NCI-H2171 treated with DMSO at 0.1 percent for 48 hours (cell line): ENCODE measurements at regions not wholly inside any gene's neighbourhood (a gene's known extent, or its start where the extent isn't known, plus 50 kb on each side); places are given as distances from the start of the nearest gene placed in this dataset.

Experiments used
- DNase-seq: peaks from one replicate; lab custom pipeline; 2025; lab: John Stamatoyannopoulos, UW

GRCh38 chr12:97093187-97093683, 186.2 kb downstream of the NEDD1 start:
- DNase-seq: no peak

- DNase-seq: no peak
Measured at GRCh38 chr12:97097734-97098133, 190.7 kb downstream of the NEDD1 start.

GRCh38 chr12:97109441-97109840, 202.4 kb downstream of the NEDD1 start:
- DNase-seq: no peak

GRCh38 chr12:97112136-97112535, 205.1 kb downstream of the NEDD1 start:
- DNase-seq: no peak

GRCh38 chr12:97118796-97119375, 211.8 kb downstream of the NEDD1 start:
- DNase-seq: no peak

GRCh38 chr12:97127061-97127460, 220.0 kb downstream of the NEDD1 start:
- DNase-seq: no peak

GRCh38 chr12:97131220-97131981, 224.3 kb downstream of the NEDD1 start:
- DNase-seq: no peak

GRCh38 chr12:97132270-97132669, 225.2 kb downstream of the NEDD1 start:
- no peak for DNase-seq

- DNase-seq: no peak
Measured at GRCh38 chr12:97134495-97134894, 227.4 kb downstream of the NEDD1 start.

- DNase-seq: no peak
Measured at GRCh38 chr12:97140355-97140754, 233.3 kb downstream of the NEDD1 start.

GRCh38 chr12:97142737-97143410, 235.8 kb downstream of the NEDD1 start:
- peak; percentile 60 for DNase-seq

GRCh38 chr12:97148941-97149559, 242.0 kb downstream of the NEDD1 start:
- peak; percentile 67 for DNase-seq

- DNase-seq: no peak
Measured at GRCh38 chr12:97151481-97151880, 244.4 kb downstream of the NEDD1 start.

- DNase-seq: no peak
Measured at GRCh38 chr12:97159377-97159776, 252.3 kb downstream of the NEDD1 start.

- DNase-seq: no peak
Measured at GRCh38 chr12:97160277-97160676, 253.2 kb downstream of the NEDD1 start.

- DNase-seq: no peak
Measured at GRCh38 chr12:97162173-97162572, 255.1 kb downstream of the NEDD1 start.

- DNase-seq: no peak
Measured at GRCh38 chr12:97164936-97165335, 257.9 kb downstream of the NEDD1 start.

GRCh38 chr12:97167598-97167997, 260.5 kb downstream of the NEDD1 start:
- no peak for DNase-seq

- DNase-seq: peak; percentile 54
Measured at GRCh38 chr12:97168804-97169203, 261.7 kb downstream of the NEDD1 start.

- DNase-seq: peak; percentile 6
Measured at GRCh38 chr12:97169889-97170567, 263.0 kb downstream of the NEDD1 start.

- no peak for DNase-seq
Measured at GRCh38 chr12:97173688-97174410, 266.8 kb downstream of the NEDD1 start.
